ENCODE measurements at regions not wholly inside any gene's neighbourhood (a gene's known extent, or its start where the extent isn't known, plus 50 kb on each side); places are given as distances from the start of the nearest gene placed in this dataset.

- no peak for TF ChIP-seq CTCF (IDR thresholded peaks at IDR 0.05)
- no peak for DNase-seq
- Mint-ChIP-seq H3K27me3 (ENCODE audit: insufficient read depth) (no peaks in the 10 kb centered on the region; the same call in 1 of the 2 replicates), H3K9me3 (peaks cover 74% of the 10 kb centered on the region), H3K36me3 (ENCODE audit: low read depth) (peaks cover 4% of the 10 kb centered on the region; the same call in 1 of the 2 replicates), H3K4me1 (ENCODE audit: low read depth) (no peaks in the 10 kb centered on the region), H3K4me3 (no peak overlapping the region), H3K27ac (no peak overlapping the region)
These were observed 171.3 kb upstream of the AJAP1 start for GRCh38 chr1:4483021-4483625.

GRCh38 chr1:4485398-4485797, 169.0 kb upstream of the AJAP1 start:
- no peak for TF ChIP-seq CTCF (IDR thresholded peaks at IDR 0.05)

GRCh38 chr1:4485878-4486277, 168.5 kb upstream of the AJAP1 start:
- Mint-ChIP-seq H3K4me3 (no peak overlapping the region), H3K27me3 (ENCODE audit: insufficient read depth) (no peaks in the 10 kb centered on the region; the same call in 1 of the 2 replicates), H3K9me3 (peaks cover 69% of the 10 kb centered on the region), H3K27ac (no peak overlapping the region), H3K36me3 (ENCODE audit: low read depth) (no peaks in the 10 kb centered on the region; the same call in 1 of the 2 replicates), H3K4me1 (ENCODE audit: low read depth) (no peaks in the 10 kb centered on the region)
- DNase-seq = no peak
- no peak for TF ChIP-seq CTCF (IDR thresholded peaks at IDR 0.05)

More at GRCh38 chr1:4485398-4485797, 169.0 kb upstream of the AJAP1 start:
- Mint-ChIP-seq H3K36me3 (ENCODE audit: low read depth) (no peaks in the 10 kb centered on the region; the same call in 1 of the 2 replicates), H3K9me3 (peaks cover 66% of the 10 kb centered on the region), H3K4me1 (ENCODE audit: low read depth) (no peaks in the 10 kb centered on the region), H3K4me3 (no peak overlapping the region), H3K27me3 (ENCODE audit: insufficient read depth) (no peaks in the 10 kb centered on the region; the same call in 1 of the 2 replicates), H3K27ac (no peak overlapping the region)
- no peak for DNase-seq

- H3K27ac Mint-ChIP-seq = no peak overlapping the region
- H3K36me3 Mint-ChIP-seq (ENCODE audit: low read depth) = no peaks in the 10 kb centered on the region; the same call in 1 of the 2 replicates
- TF ChIP-seq CTCF (IDR thresholded peaks at IDR 0.05) = no peak
- no peaks in the 10 kb centered on the region; the same call in 1 of the 2 replicates for H3K27me3 Mint-ChIP-seq (ENCODE audit: insufficient read depth)
- no peak for DNase-seq
- peaks cover 76% of the 10 kb centered on the region for H3K9me3 Mint-ChIP-seq
- no peak overlapping the region for H3K4me3 Mint-ChIP-seq
- H3K4me1 Mint-ChIP-seq (ENCODE audit: low read depth) = no peaks in the 10 kb centered on the region
These were observed 167.8 kb upstream of the AJAP1 start for GRCh38 chr1:4486408-4487120.

GRCh38 chr1:4488018-4488417, 166.4 kb upstream of the AJAP1 start:
- H3K36me3 Mint-ChIP-seq (ENCODE audit: low read depth) = no peaks in the 10 kb centered on the region; the same call in 1 of the 2 replicates
- no peaks in the 10 kb centered on the region for H3K4me1 Mint-ChIP-seq (ENCODE audit: low read depth)
- peaks cover 87% of the 10 kb centered on the region for H3K9me3 Mint-ChIP-seq
- H3K4me3 Mint-ChIP-seq = no peak overlapping the region
- H3K27me3 Mint-ChIP-seq (ENCODE audit: insufficient read depth) = no peaks in the 10 kb centered on the region; the same call in 1 of the 2 replicates
- DNase-seq = no peak
- no peak for TF ChIP-seq CTCF (IDR thresholded peaks at IDR 0.05)
- no peak overlapping the region for H3K27ac Mint-ChIP-seq
